NCI-H345 treated with DMSO at 0.1 percent for 48 hours (cell line): ENCODE measurements at regions not wholly inside any gene's neighbourhood (a gene's known extent, or its start where the extent isn't known, plus 50 kb on each side); places are given as distances from the start of the nearest gene placed in this dataset.

Source experiments
- DNase-seq: peaks from one replicate; lab custom pipeline; 2025; ENCODE audit not compliant: unreplicated experiment; lab: John Stamatoyannopoulos, UW

DNA sequence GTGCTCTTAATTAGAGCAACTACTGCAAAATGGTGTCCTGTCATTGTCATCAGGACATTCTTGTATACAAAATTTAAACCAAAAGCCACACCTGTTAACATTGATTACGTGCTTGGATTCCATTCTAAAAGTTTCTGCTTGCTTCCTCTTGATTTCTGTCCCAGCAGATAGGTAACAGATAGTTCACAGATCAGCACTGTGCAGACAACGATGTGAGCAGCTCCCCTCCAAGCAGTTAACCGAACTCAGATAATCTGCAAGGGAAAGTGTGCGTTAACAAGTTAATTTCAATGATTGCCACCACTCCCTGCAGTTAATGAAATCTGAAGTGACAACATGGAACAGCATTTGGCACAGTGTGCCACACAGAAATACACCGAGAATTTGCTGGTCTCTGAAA, 54.4 kb upstream of the RELL1 start:
- no peak for DNase-seq

DNA sequence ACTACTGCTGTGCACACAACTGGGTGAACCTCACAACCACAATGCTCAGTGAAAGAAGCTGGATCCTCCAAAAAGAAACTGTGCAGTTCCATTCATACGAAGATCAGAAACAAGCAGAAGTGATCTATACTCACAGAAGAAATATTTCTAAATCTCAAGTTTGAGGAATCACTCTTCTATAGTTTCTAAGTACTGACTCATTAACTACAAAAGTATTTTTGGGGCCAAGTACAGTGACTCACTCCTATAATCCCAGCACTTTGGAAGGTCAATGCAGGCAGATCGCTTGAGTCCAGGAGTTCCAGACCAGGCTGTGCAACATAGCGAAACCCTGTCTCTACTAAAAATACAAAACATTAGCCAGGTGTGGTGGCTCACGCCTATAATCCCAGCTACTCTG, 51.3 kb upstream of the RELL1 start:
- no peak for DNase-seq
